ENCODE measurements at regions not wholly inside any gene's neighbourhood (a gene's known extent, or its start where the extent isn't known, plus 50 kb on each side); places are given as distances from the start of the nearest gene placed in this dataset.

- no peak for TF ChIP-seq CTCF (IDR thresholded peaks at IDR 0.05; ENCODE audit: low read depth, low read length, missing input control)
- TF ChIP-seq MAX (IDR thresholded peaks at IDR 0.05) = no peak
- no peak for TF ChIP-seq YY1 (IDR thresholded peaks at IDR 0.05)
- TF ChIP-seq REST (IDR thresholded peaks at IDR 0.05) = no peak
- no peak for TF ChIP-seq RAD21 (IDR thresholded peaks at IDR 0.05)
- no peak for TF ChIP-seq JUND (IDR thresholded peaks at IDR 0.05)
- no peak for TF ChIP-seq ZBTB33 (IDR thresholded peaks at IDR 0.05)
- TF ChIP-seq SP1 (IDR thresholded peaks at IDR 0.05) = no peak
- no peak for TF ChIP-seq TAF1 (conservative IDR thresholded peaks at IDR 0.05)
- no peak for TF ChIP-seq EGR1 (IDR thresholded peaks at IDR 0.05; ENCODE audit: low read depth in 2 of 2)
- no peak for TF ChIP-seq RXRA (IDR thresholded peaks at IDR 0.05)
- TF ChIP-seq HNF4A (conservative IDR thresholded peaks at IDR 0.05) = no peak
- TF ChIP-seq GABPA (IDR thresholded peaks at IDR 0.05 in 1 of 2, conservative IDR thresholded peaks at IDR 0.05 in 1 of 2) = no peak
- TF ChIP-seq ATF3 (IDR thresholded peaks at IDR 0.05) = no peak
Observed at GRCh38 chr10:61160253-61160652, 216.3 kb upstream of the RHOBTB1 start.

Data from liver (tissue), 3 donors.